Activated gamma-delta T cell treated with Interleukin-2 at 50 U/mL for 16 hours (primary cell): ENCODE measurements at regions not wholly inside any gene's neighbourhood (a gene's known extent, or its start where the extent isn't known, plus 50 kb on each side); places are given as distances from the start of the nearest gene placed in this dataset.
"Not testable (repeated sequence)": the region's sequence is repeated elsewhere in the genome, so short reads cannot be mapped to it uniquely, and the experiment has no call there.

ENCODE experiments used
- DNase-seq: peaks from one replicate; pipeline ENCODE4 v3.0.0-alpha.2; 2020

GRCh38 chr2:185274718-185275484 is 463.7 kb upstream of the FSIP2 start:
- DNase-seq: no peak

DNA sequence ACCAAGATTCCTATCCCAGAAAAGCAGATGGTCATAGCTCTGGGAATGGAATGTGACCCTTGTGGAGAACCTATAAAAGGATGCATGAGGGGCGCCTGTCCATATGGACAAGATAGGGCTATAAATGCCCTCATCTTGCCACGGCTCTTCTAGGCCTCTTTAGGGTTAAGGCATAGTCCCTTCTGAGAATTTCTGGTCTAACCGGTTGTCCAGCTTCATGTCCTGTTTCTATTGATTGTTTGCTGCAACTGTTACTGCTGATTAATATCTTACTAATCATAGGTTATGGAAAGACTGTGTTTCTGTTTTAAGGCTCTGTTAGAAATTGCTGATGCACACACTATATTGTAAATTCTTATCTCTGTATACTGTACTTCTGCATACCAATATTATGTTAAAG is 462.6 kb upstream of the FSIP2 start:
- DNase-seq: not testable (repeated sequence)

DNA sequence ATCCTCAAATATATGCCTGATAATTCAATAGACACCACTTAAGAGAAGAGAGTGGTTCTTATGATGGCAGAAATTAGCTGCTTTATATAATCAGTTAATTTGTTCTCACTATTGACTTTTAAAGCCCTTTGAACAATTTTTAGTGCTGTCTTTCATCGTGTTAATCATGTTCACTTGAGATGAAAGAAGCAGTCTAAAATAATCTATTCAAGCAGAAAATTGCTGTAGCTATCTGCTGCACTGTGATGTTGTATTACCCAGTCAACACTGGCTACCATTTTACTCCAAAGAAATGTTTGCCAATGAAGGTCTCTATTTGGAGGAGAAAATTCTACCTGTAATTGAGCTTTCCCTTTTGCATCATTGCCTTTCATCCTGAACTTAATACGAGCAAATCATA is 459.8 kb upstream of the FSIP2 start:
- DNase-seq: no peak

- DNase-seq: no peak
Observed at GRCh38 chr2:185279999-185280398, 458.6 kb upstream of the FSIP2 start.

GRCh38 chr2:185284696-185285095 is 453.9 kb upstream of the FSIP2 start:
- no peak for DNase-seq

GRCh38 chr2:185290012-185290411 is 448.6 kb upstream of the FSIP2 start:
- DNase-seq: not testable (repeated sequence)

- no peak for DNase-seq
Observed at GRCh38 chr2:185291035-185291647, 447.5 kb upstream of the FSIP2 start.

DNA sequence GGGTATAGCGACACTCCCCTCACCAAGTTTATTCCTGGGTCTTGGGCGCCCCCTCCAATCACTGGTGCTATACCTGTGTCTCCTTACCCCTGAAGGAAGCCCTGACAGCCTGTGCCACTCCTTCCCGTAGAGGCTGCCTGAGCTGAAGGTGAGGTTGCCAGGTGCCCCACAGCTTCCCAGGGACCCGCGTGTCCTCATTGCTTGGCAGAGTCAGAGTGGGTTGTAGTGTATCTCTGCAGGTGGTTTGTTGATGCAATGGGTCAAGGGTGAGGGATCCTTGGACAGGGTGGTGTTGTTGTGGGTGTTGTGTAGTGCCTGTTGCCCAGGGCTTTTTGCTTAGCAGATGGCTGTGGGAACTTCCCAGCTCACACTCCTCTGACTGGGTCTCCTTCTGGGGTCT is 438.7 kb upstream of the FSIP2 start:
- DNase-seq: no peak

GRCh38 chr2:185306119-185306518 is 432.5 kb upstream of the FSIP2 start:
- DNase-seq: no peak

DNA sequence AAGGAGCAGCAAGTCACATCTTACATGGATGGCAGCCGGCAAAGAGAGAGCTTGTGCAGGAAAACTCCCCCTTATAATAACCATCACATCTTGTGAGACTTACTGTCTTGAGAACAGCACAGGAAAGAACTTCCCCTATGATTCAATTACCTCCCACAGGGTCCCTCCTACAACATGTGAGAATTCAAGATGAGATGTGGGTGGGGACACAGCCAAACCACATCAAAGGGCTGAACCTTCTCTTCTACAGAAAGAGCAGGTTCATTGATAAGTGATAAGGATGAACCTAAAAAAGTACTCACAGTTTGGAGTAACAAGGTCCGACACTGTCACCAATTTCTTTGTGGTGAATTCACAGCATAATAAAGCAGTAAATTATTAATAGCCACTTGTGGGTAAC is 422.2 kb upstream of the FSIP2 start:
- no peak for DNase-seq

DNA sequence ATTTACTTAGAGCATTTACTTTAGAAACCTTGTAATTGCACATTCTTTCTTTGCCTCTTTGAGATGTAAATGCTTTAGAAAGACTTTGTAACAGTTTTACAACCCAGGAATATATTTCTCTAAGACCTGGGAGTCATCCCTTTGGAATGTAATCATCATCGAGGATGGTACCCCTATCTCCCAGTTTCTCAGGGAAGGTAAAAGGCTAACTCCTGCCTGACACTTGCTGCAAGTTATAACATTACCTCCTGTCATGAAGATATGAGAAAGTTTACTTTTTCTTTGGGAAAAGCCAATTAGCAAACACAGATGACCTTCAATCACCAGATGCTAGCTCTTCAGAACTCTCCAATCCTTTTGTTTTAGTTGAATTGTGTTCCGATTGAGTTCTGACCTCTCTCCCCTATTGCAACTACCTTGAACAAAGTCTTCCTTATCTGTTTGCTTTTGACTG is 420.3 kb upstream of the FSIP2 start:
- no peak for DNase-seq

- DNase-seq: no peak
Observed at GRCh38 chr2:185335879-185336278, 402.7 kb upstream of the FSIP2 start.

GRCh38 chr2:185337033-185337432 is 401.6 kb upstream of the FSIP2 start:
- DNase-seq: no peak

- no peak for DNase-seq
Observed at GRCh38 chr2:185338104-185338503, 400.5 kb upstream of the FSIP2 start.

DNA sequence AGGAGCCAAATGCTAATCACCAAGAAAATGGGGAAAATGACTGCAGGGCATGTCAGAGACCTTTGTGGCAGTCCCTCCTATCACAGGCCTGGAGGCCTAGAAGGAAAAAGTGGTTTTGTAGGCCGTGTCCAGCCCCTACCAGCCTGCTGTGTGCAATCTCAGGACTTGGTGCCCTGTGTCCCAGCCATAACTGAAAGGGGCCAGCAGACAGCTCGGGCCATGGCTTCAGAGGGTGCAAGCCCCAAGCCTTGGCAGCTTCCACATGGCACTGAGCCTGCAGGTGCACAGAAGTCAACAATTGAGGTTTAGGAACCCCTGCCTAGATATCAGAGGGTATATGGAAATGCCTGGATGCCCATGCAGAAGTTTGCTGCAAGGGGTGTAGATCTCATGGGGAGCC is 391.2 kb upstream of the FSIP2 start:
- DNase-seq: no peak

DNA sequence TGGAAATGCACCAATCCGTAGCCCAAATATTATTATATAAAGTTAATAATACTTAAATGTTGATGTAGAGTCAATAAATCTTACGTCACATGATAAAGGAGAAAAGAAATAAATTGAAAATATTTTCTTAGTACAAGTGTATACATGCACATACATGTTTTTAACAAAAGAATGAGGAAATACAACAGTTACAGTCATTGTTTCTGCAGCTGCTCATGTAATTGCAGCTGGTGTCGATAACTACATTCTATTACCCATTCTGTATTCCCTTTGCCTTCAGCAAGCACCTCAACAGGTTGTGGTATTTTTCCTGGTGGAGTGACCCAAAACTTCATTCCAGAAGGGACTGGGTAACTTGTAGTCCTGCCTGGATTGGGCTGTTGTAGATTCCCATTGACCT is 377.8 kb upstream of the FSIP2 start:
- DNase-seq: no peak

- no peak for DNase-seq
Observed at GRCh38 chr2:185372188-185372587, 366.4 kb upstream of the FSIP2 start.

- DNase-seq: no peak
Observed at GRCh38 chr2:185373229-185373628, 365.4 kb upstream of the FSIP2 start.

- DNase-seq: no peak
Observed at GRCh38 chr2:185374878-185375277, 363.7 kb upstream of the FSIP2 start.

- DNase-seq: no peak
Observed at GRCh38 chr2:185375731-185376130, 362.9 kb upstream of the FSIP2 start.

GRCh38 chr2:185381631-185382030 is 357.0 kb upstream of the FSIP2 start:
- DNase-seq: no peak

DNA sequence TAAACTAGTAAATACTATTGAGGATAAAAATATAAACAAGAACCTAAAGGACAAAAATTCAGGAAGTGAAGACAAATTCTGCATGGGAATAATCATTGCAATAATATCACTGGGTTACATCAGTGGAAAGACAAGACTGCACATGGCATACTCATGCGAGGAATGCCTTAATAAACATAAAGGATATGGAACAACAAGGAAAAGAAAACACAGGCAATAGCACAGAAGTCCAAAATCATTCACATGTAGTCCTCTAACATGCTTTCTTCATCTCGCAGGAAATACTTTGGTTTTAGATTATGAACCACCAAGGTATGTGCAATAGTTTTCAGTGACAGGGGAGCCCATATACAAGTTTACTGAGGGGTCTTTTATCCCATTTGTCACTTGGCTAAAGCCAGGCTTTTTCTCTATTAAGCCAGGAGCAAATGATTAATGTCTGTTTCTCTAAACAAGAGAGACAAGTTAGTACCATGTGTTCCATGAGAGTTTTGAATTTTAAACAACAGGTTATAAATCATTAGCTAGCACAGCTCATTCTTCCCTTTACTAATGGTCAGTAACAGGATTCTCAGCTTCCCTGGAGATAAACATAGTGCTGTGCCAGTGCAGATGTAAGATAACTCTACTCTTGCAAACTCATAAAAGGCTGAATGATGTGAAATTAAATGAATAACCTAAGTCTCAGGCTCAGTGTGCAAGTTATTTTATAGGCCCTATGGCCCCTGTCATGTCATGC is 353.6 kb upstream of the FSIP2 start:
- no peak for DNase-seq

- DNase-seq: no peak
Observed at GRCh38 chr2:185388226-185388625, 350.4 kb upstream of the FSIP2 start.

DNA sequence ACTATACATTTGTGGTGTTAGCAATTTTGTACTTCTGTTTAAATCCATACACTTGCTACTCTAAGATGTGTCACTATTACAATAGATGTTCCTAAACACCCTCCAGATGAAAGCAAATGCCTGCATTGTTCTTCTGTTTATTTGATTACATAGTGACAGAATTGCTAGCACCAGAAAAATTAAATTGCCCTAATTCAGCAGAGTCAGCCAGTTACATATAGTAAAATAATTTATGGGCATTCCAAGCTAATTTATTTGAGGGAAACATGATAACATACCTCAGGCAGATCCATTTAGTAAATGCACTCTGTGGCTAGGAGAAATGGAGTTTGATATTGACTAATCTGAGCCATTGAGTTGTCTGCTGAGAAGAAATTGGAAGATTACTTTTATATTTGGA is 347.1 kb upstream of the FSIP2 start:
- DNase-seq: no peak
